Subcutaneous abdominal adipose tissue (tissue), 5 donors: ENCODE measurements at regions not wholly inside any gene's neighbourhood (a gene's known extent, or its start where the extent isn't known, plus 50 kb on each side); places are given as distances from the start of the nearest gene placed in this dataset.

Experiments used
- H3K27ac ChIP-seq: one replicate; pipeline ENCODE4 v1.7.0; 2013; ENCODE audit warnings: low read depth, mild to moderate bottlenecking, inconsistent platforms, low read length, moderate library complexity
- H3K27me3 ChIP-seq, 5 donors: one replicate each; pipeline ENCODE4 v1.7.0; 2013; ENCODE audit warnings: low read length in 5 of 5, inconsistent platforms in 1 of 5; ENCODE audit not compliant: control insufficient read depth in 5 of 5, insufficient read depth in 4 of 5
- H3K36me3 ChIP-seq, 5 donors: one replicate each; pipeline ENCODE4 v1.7.0; 2013; ENCODE audit warnings: low read length in 5 of 5; ENCODE audit not compliant: control insufficient read depth in 5 of 5, insufficient read depth in 5 of 5
- H3K4me1 ChIP-seq, 5 donors: one replicate each; pipeline ENCODE4 v1.7.0; 2013; ENCODE audit warnings: low read length in 5 of 5, mild to moderate bottlenecking in 3 of 5, moderate library complexity in 1 of 5; ENCODE audit not compliant: control insufficient read depth in 5 of 5, insufficient read depth in 5 of 5
- H3K4me3 ChIP-seq, 5 donors: one replicate each; pipeline ENCODE4 v1.7.0; 2013; ENCODE audit warnings: low read length in 5 of 5, low read depth in 1 of 5
- H3K9ac ChIP-seq, 5 donors: one replicate each; pipeline ENCODE4 v1.7.0; 2013; ENCODE audit warnings: low read length in 5 of 5, mild to moderate bottlenecking in 4 of 5, moderate library complexity in 3 of 5
- H3K9me3 ChIP-seq, 5 donors: one replicate each; pipeline ENCODE4 v1.7.0; 2013; ENCODE audit warnings: low read length in 5 of 5; ENCODE audit not compliant: control insufficient read depth in 5 of 5
- donor health status: healthy.
- donor health status: healthy.
- donor health status: healthy.
- donor health status: healthy.
- donor health status: healthy.

GRCh38 chr2:136191041-136191440, 73.1 kb upstream of the CXCR4 start:
- Histone ChIP-seq H3K36me3 (no peaks in the 10 kb centered on the region), H3K27ac (no peak overlapping the region), H3K9me3 (no peaks in the 10 kb centered on the region), H3K4me3 (no peak overlapping the region), H3K4me1 (peaks cover 0 to 8% (median 4%) of the 10 kb centered on the region in 5 donors), H3K9ac (no peak overlapping the region), H3K27me3 (no peaks in the 10 kb centered on the region)

- no peaks in the 10 kb centered on the region for H3K27me3 ChIP-seq
- peaks cover 0 to 12% (median 4%) of the 10 kb centered on the region in 5 donors for H3K4me1 ChIP-seq
- no peak overlapping the region for H3K27ac ChIP-seq
- H3K36me3 ChIP-seq, result no peaks in the 10 kb centered on the region
- no peak overlapping the region for H3K9ac ChIP-seq
- no peak overlapping the region for H3K4me3 ChIP-seq
- H3K9me3 ChIP-seq, result no peaks in the 10 kb centered on the region
Observed at GRCh38 chr2:136189221-136189782, 71.4 kb upstream of the CXCR4 start.

- Histone ChIP-seq H3K27me3 (no peaks in the 10 kb centered on the region), H3K4me3 (no peak overlapping the region), H3K9ac (no peak overlapping the region), H3K9me3 (no peaks in the 10 kb centered on the region), H3K36me3 (no peaks in the 10 kb centered on the region), H3K4me1 (peaks cover 0 to 12% (median 4%) of the 10 kb centered on the region in 5 donors), H3K27ac (no peak overlapping the region)
Observed at GRCh38 chr2:136188086-136188485, 70.1 kb upstream of the CXCR4 start.

- Histone ChIP-seq H3K4me3 (no peak overlapping the region), H3K9me3 (no peaks in the 10 kb centered on the region), H3K27ac (no peak overlapping the region), H3K36me3 (no peaks in the 10 kb centered on the region), H3K27me3 (no peaks in the 10 kb centered on the region), H3K4me1 (peaks cover 0 to 8% (median 4%) of the 10 kb centered on the region in 5 donors), H3K9ac (no peak overlapping the region)
Observed at GRCh38 chr2:136185981-136186776, 68.2 kb upstream of the CXCR4 start.

- Histone ChIP-seq H3K27me3 (no peaks in the 10 kb centered on the region), H3K27ac (no peak overlapping the region), H3K36me3 (no peaks in the 10 kb centered on the region), H3K9ac (no peak overlapping the region), H3K4me3 (no peak overlapping the region), H3K4me1 (peaks cover 0 to 8% (median 4%) of the 10 kb centered on the region in 5 donors), H3K9me3 (peaks cover 0 to 3% (median 0%) of the 10 kb centered on the region in 5 donors)
Observed at GRCh38 chr2:136183097-136183496, 65.1 kb upstream of the CXCR4 start.

GRCh38 chr2:136182315-136182714, 64.4 kb upstream of the CXCR4 start:
- no peaks in the 10 kb centered on the region for H3K36me3 ChIP-seq
- peaks cover 0 to 3% (median 0%) of the 10 kb centered on the region in 5 donors for H3K9me3 ChIP-seq
- peaks cover 0 to 8% (median 4%) of the 10 kb centered on the region in 5 donors for H3K4me1 ChIP-seq
- H3K4me3 ChIP-seq, result no peak overlapping the region
- no peaks in the 10 kb centered on the region for H3K27me3 ChIP-seq
- H3K9ac ChIP-seq, result no peak overlapping the region
- no peak overlapping the region for H3K27ac ChIP-seq

- peaks cover 0 to 9% (median 0%) of the 10 kb centered on the region in 5 donors for H3K4me1 ChIP-seq
- no peaks in the 10 kb centered on the region for H3K27me3 ChIP-seq
- H3K9me3 ChIP-seq, result peaks cover 0 to 3% (median 0%) of the 10 kb centered on the region in 5 donors
- H3K9ac ChIP-seq, result no peak overlapping the region
- no peak overlapping the region for H3K27ac ChIP-seq
- H3K36me3 ChIP-seq, result no peaks in the 10 kb centered on the region
- no peak overlapping the region for H3K4me3 ChIP-seq
Observed at GRCh38 chr2:136179602-136179975, 61.6 kb upstream of the CXCR4 start.

GRCh38 chr2:136178941-136179601, 61.1 kb upstream of the CXCR4 start:
- H3K9me3 ChIP-seq, result peaks cover 0 to 3% (median 0%) of the 10 kb centered on the region in 5 donors

GRCh38 chr2:136175868-136176267, 57.9 kb upstream of the CXCR4 start:
- H3K9ac ChIP-seq, result no peak overlapping the region
- H3K4me1 ChIP-seq, result peaks cover 0 to 9% (median 0%) of the 10 kb centered on the region in 5 donors
- H3K4me3 ChIP-seq, result no peak overlapping the region
- no peaks in the 10 kb centered on the region for H3K27me3 ChIP-seq
- no peaks in the 10 kb centered on the region for H3K36me3 ChIP-seq
- H3K27ac ChIP-seq, result no peak overlapping the region
- H3K9me3 ChIP-seq, result peaks cover 0 to 3% (median 0%) of the 10 kb centered on the region in 5 donors

More at GRCh38 chr2:136178941-136179601, 61.1 kb upstream of the CXCR4 start:
- Histone ChIP-seq H3K4me1 (peaks cover 0 to 9% (median 0%) of the 10 kb centered on the region in 5 donors), H3K36me3 (no peaks in the 10 kb centered on the region), H3K27ac (no peak overlapping the region), H3K9ac (no peak overlapping the region), H3K27me3 (no peaks in the 10 kb centered on the region), H3K4me3 (no peak overlapping the region)

- peaks cover 0 to 9% (median 0%) of the 10 kb centered on the region in 5 donors for H3K4me1 ChIP-seq
- no peaks in the 10 kb centered on the region for H3K9me3 ChIP-seq
- no peaks in the 10 kb centered on the region for H3K27me3 ChIP-seq
- no peak overlapping the region for H3K9ac ChIP-seq
- no peak overlapping the region for H3K27ac ChIP-seq
- H3K4me3 ChIP-seq, result no peak overlapping the region
- H3K36me3 ChIP-seq, result no peaks in the 10 kb centered on the region
Observed at GRCh38 chr2:136175466-136175865, 57.5 kb upstream of the CXCR4 start.
